ENCODE measurements at regions not wholly inside any gene's neighbourhood (a gene's known extent, or its start where the extent isn't known, plus 50 kb on each side); places are given as distances from the start of the nearest gene placed in this dataset.

GRCh38 chr1:5497503-5497902 is 494.7 kb downstream of the NPHP4 start:
- Histone ChIP-seq H3K27ac (no peak overlapping the region), H3K27me3 (peaks cover 0 to 16% of the 10 kb centered on the region in 2 donors), H3K36me3 (no peaks in the 10 kb centered on the region), H3K4me1 (peaks cover 0 to 15% of the 10 kb centered on the region in 2 donors), H3K9me3 (no peaks in the 10 kb centered on the region), H3K4me3 (no peak overlapping the region)
- TF ChIP-seq CTCF (IDR thresholded peaks at IDR 0.05) (no peak), POLR2A (IDR thresholded peaks at IDR 0.05) (no peak), POLR2AphosphoS5 (IDR thresholded peaks at IDR 0.05) (no peak)
- intact Hi-C loops (cut with DNase I; ENCODE audit: low total_unique reads), result no loop called here
- no peak for DNase-seq (ENCODE audit: low spot score in 2 of 2)

GRCh38 chr1:5495596-5496410 is 496.4 kb downstream of the NPHP4 start:
- no peak for DNase-seq (ENCODE audit: low spot score in 2 of 2)
- Histone ChIP-seq H3K36me3 (no peaks in the 10 kb centered on the region), H3K4me3 (no peak overlapping the region), H3K27ac (peak overlapping the region; percentile 68 to 72), H3K27me3 (peaks cover 0 to 16% of the 10 kb centered on the region in 2 donors), H3K4me1 (peaks cover 0 to 15% of the 10 kb centered on the region in 2 donors), H3K9me3 (no peaks in the 10 kb centered on the region)
- intact Hi-C loops (cut with DNase I; ENCODE audit: low total_unique reads), result loop anchor here (2.0 kb wide), 1 partner anchor 71 kb away; no protein-coding TSS in a partner anchor
- no peak for TF ChIP-seq POLR2A (IDR thresholded peaks at IDR 0.05)
- TF ChIP-seq POLR2AphosphoS5 (IDR thresholded peaks at IDR 0.05), result no peak
- no peak for TF ChIP-seq CTCF (IDR thresholded peaks at IDR 0.05)

GRCh38 chr1:5494518-5494917 is 497.7 kb downstream of the NPHP4 start:
- Histone ChIP-seq H3K36me3 (no peaks in the 10 kb centered on the region), H3K4me1 (peaks cover 0 to 15% of the 10 kb centered on the region in 2 donors), H3K9me3 (no peaks in the 10 kb centered on the region), H3K27me3 (peaks cover 0 to 16% of the 10 kb centered on the region in 2 donors), H3K27ac (peak overlapping the region; percentile 68 to 72), H3K4me3 (no peak overlapping the region)
- TF ChIP-seq POLR2AphosphoS5 (IDR thresholded peaks at IDR 0.05) (no peak), CTCF (IDR thresholded peaks at IDR 0.05) (no peak), POLR2A (IDR thresholded peaks at IDR 0.05) (no peak)
- DNase-seq (ENCODE audit: low spot score in 2 of 2), result peak in 1 of 2 donors; percentile 72
- intact Hi-C loops (cut with DNase I; ENCODE audit: low total_unique reads), result loop anchor here (2.0 kb wide), 1 partner anchor 70 kb away; no protein-coding TSS in a partner anchor

GRCh38 chr1:5493851-5494311 is 498.3 kb downstream of the NPHP4 start:
- Histone ChIP-seq H3K9me3 (no peaks in the 10 kb centered on the region), H3K4me1 (peaks cover 0 to 15% of the 10 kb centered on the region in 2 donors), H3K27ac (peak overlapping the region; percentile 72), H3K27me3 (peaks cover 0 to 16% of the 10 kb centered on the region in 2 donors), H3K36me3 (no peaks in the 10 kb centered on the region), H3K4me3 (peak overlapping the region in 1 of 3 donors; percentile 7)
- DNase-seq (ENCODE audit: low spot score in 2 of 2), result peak in 1 of 2 donors; percentile 82
- intact Hi-C loops (cut with DNase I; ENCODE audit: low total_unique reads), result loop anchor here (2.0 kb wide), 1 partner anchor 69 kb away; no protein-coding TSS in a partner anchor
- TF ChIP-seq POLR2AphosphoS5 (IDR thresholded peaks at IDR 0.05) (no peak), POLR2A (IDR thresholded peaks at IDR 0.05) (no peak)

- Histone ChIP-seq H3K4me1 (peaks cover 0 to 15% of the 10 kb centered on the region in 2 donors), H3K4me3 (no peak overlapping the region), H3K9me3 (no peaks in the 10 kb centered on the region), H3K27me3 (peaks cover 0 to 16% of the 10 kb centered on the region in 2 donors), H3K36me3 (no peaks in the 10 kb centered on the region), H3K27ac (peak overlapping the region; percentile 72)
- intact Hi-C loops (cut with DNase I; ENCODE audit: low total_unique reads), result no loop called here
- no peak for DNase-seq (ENCODE audit: low spot score in 2 of 2)
- TF ChIP-seq CTCF (IDR thresholded peaks at IDR 0.05) (no peak), POLR2AphosphoS5 (IDR thresholded peaks at IDR 0.05) (no peak), POLR2A (IDR thresholded peaks at IDR 0.05) (no peak)
Observed at GRCh38 chr1:5493275-5493674, 498.9 kb downstream of the NPHP4 start.

All from breast epithelium (tissue), 4 donors.